ENCODE measurements at regions not wholly inside any gene's neighbourhood (a gene's known extent, or its start where the extent isn't known, plus 50 kb on each side); places are given as distances from the start of the nearest gene placed in this dataset.

- intact Hi-C loops (cut with DNase I): no loop called here
- H3K36me3 ChIP-seq (ENCODE audit: control insufficient read depth in 2 of 3, insufficient read depth in 3 of 3, low read length in 3 of 3): no peaks in the 10 kb centered on the region
- no peak overlapping the region for H3K4me3 ChIP-seq (ENCODE audit: low read length in 3 of 3)
- FAIRE-seq (no peak), DNase-seq (no peak)
- no peaks in the 10 kb centered on the region for H3K27me3 ChIP-seq (ENCODE audit: control insufficient read depth, insufficient read depth, low read length)
- H3K9ac ChIP-seq (ENCODE audit: low read length in 3 of 3): no peak overlapping the region
- TF ChIP-seq, protein P1, sequence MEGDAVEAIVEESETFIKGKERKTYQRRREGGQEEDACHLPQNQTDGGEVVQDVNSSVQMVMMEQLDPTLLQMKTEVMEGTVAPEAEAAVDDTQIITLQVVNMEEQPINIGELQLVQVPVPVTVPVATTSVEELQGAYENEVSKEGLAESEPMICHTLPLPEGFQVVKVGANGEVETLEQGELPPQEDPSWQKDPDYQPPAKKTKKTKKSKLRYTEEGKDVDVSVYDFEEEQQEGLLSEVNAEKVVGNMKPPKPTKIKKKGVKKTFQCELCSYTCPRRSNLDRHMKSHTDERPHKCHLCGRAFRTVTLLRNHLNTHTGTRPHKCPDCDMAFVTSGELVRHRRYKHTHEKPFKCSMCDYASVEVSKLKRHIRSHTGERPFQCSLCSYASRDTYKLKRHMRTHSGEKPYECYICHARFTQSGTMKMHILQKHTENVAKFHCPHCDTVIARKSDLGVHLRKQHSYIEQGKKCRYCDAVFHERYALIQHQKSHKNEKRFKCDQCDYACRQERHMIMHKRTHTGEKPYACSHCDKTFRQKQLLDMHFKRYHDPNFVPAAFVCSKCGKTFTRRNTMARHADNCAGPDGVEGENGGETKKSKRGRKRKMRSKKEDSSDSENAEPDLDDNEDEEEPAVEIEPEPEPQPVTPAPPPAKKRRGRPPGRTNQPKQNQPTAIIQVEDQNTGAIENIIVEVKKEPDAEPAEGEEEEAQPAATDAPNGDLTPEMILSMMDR (IDR thresholded peaks at IDR 0.05; ENCODE audit: borderline replicate concordance, extremely low read depth, insufficient read depth): no peak
- no peak overlapping the region for H3K27ac ChIP-seq (ENCODE audit: low read depth in 2 of 2, low read length in 2 of 2)
- H3K9me3 ChIP-seq (ENCODE audit: control insufficient read depth in 2 of 3, insufficient read depth in 1 of 3, low read length in 3 of 3): no peaks in the 10 kb centered on the region
- H3K4me1 ChIP-seq (ENCODE audit: control insufficient read depth in 2 of 3, insufficient read depth in 2 of 3, low read depth in 1 of 3, low read length in 3 of 3): no peaks in the 10 kb centered on the region
Measured at GRCh38 chr3:55175423-55175822, 247.6 kb upstream of the LRTM1 start.

DNA sequence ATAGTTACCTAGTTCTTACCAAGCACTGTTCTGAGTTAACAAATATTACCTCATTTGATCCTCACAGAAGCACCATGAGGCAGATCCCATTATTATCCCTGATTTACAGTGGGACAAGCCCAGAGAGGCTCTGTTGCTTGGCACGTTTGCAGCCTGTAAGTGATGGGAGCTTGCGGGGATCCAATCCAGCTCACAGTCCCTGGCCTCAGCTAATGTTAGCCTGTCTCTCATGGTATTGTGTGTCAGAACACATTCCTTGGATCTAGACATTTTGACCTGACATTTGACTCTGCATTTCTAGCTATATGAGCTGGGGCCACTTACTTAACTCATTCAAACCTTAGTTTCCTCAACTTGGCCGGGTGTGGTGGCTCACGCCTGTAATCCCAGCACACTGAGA, 246.9 kb upstream of the LRTM1 start:
- H3K4me1 ChIP-seq (ENCODE audit: control insufficient read depth in 2 of 3, insufficient read depth in 2 of 3, low read depth in 1 of 3, low read length in 3 of 3): no peaks in the 10 kb centered on the region
- H3K27me3 ChIP-seq (ENCODE audit: control insufficient read depth, insufficient read depth, low read length): no peaks in the 10 kb centered on the region
- FAIRE-seq (no peak), DNase-seq (no peak)
- intact Hi-C loops (cut with DNase I): no loop called here
- H3K4me3 ChIP-seq (ENCODE audit: low read length in 3 of 3): no peak overlapping the region
- no peak overlapping the region for H3K27ac ChIP-seq (ENCODE audit: low read depth in 2 of 2, low read length in 2 of 2)
- no peaks in the 10 kb centered on the region for H3K9me3 ChIP-seq (ENCODE audit: control insufficient read depth in 2 of 3, insufficient read depth in 1 of 3, low read length in 3 of 3)
- H3K36me3 ChIP-seq (ENCODE audit: control insufficient read depth in 2 of 3, insufficient read depth in 3 of 3, low read length in 3 of 3): no peaks in the 10 kb centered on the region
- no peak overlapping the region for H3K9ac ChIP-seq (ENCODE audit: low read length in 3 of 3)
- TF ChIP-seq, protein P1 (IDR thresholded peaks at IDR 0.05; ENCODE audit: borderline replicate concordance, extremely low read depth, insufficient read depth): no peak

DNA sequence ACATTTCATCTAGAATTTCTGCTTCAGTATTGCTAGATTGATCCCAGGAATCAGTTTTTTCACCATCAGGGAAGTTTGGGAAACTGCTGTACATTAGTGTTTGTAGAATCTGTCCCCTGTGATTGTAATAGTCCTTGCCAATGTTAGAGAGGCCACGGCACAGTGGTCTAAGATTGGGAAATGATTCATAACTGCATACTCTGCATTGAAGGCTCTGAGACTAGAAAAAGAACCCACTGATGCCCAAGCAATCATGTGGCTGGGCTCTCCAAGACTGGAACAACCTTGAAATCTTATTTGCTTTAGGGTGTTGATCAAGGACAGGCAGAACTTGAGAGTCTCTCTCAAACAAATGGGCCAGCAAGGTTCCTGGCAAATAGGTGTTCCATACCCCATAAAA, 245.6 kb upstream of the LRTM1 start:
- TF ChIP-seq, protein P1 (IDR thresholded peaks at IDR 0.05; ENCODE audit: borderline replicate concordance, extremely low read depth, insufficient read depth): no peak
- H3K9me3 ChIP-seq (ENCODE audit: control insufficient read depth in 2 of 3, insufficient read depth in 1 of 3, low read length in 3 of 3): no peaks in the 10 kb centered on the region
- no peak for DNase-seq
- H3K27ac ChIP-seq (ENCODE audit: low read depth in 2 of 2, low read length in 2 of 2): no peak overlapping the region
- no peak overlapping the region for H3K9ac ChIP-seq (ENCODE audit: low read length in 3 of 3)
- H3K4me3 ChIP-seq (ENCODE audit: low read length in 3 of 3): no peak overlapping the region
- no peaks in the 10 kb centered on the region for H3K27me3 ChIP-seq (ENCODE audit: control insufficient read depth, insufficient read depth, low read length)
- no peaks in the 10 kb centered on the region for H3K36me3 ChIP-seq (ENCODE audit: control insufficient read depth in 2 of 3, insufficient read depth in 3 of 3, low read length in 3 of 3)
- no peak for FAIRE-seq
- intact Hi-C loops (cut with DNase I): no loop called here
- no peaks in the 10 kb centered on the region for H3K4me1 ChIP-seq (ENCODE audit: control insufficient read depth in 2 of 3, insufficient read depth in 2 of 3, low read depth in 1 of 3, low read length in 3 of 3)

DNA sequence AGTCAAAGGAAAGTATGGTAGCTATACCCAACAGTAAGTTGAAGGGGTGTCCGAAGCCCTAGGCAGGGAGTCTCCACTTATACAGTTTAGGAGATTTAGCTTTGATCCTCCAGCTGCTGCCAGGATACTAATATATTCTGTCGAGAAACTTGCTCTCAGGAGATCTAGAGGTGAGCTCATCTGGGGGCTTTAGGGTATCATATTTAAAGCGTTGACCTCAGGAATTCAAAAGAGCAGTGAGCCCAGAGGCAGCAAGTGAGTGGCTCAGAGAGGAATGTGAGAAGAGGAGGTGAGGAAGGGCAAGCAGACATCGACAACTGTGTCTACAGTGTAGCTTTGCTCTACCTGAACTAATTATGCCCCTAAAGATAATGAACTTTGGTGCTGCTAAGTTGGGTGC, 245.1 kb upstream of the LRTM1 start:
- H3K36me3 ChIP-seq (ENCODE audit: control insufficient read depth in 2 of 3, insufficient read depth in 3 of 3, low read length in 3 of 3): no peaks in the 10 kb centered on the region
- no peak overlapping the region for H3K4me3 ChIP-seq (ENCODE audit: low read length in 3 of 3)
- FAIRE-seq (no peak), DNase-seq (no peak)
- no peaks in the 10 kb centered on the region for H3K9me3 ChIP-seq (ENCODE audit: control insufficient read depth in 2 of 3, insufficient read depth in 1 of 3, low read length in 3 of 3)
- intact Hi-C loops (cut with DNase I): no loop called here
- H3K27ac ChIP-seq (ENCODE audit: low read depth in 2 of 2, low read length in 2 of 2): no peak overlapping the region
- H3K4me1 ChIP-seq (ENCODE audit: control insufficient read depth in 2 of 3, insufficient read depth in 2 of 3, low read depth in 1 of 3, low read length in 3 of 3): no peaks in the 10 kb centered on the region
- H3K9ac ChIP-seq (ENCODE audit: low read length in 3 of 3): no peak overlapping the region
- TF ChIP-seq, protein P1 (IDR thresholded peaks at IDR 0.05; ENCODE audit: borderline replicate concordance, extremely low read depth, insufficient read depth): no peak
- H3K27me3 ChIP-seq (ENCODE audit: control insufficient read depth, insufficient read depth, low read length): no peaks in the 10 kb centered on the region
